OCI-LY3 (cell line): ENCODE measurements at regions not wholly inside any gene's neighbourhood (a gene's known extent, or its start where the extent isn't known, plus 50 kb on each side); places are given as distances from the start of the nearest gene placed in this dataset.

Source experiments
- CTCF ChIP-seq: fragments of 200-600, 300-600 bp; sonication (generic); IDR thresholded peaks from 2 replicates; pipeline ENCODE4 v1.5.1; 2014; ENCODE audit warnings: antibody characterized with exemption, low read length, low read depth
- EZH2phosphoT487 ChIP-seq: fragments of 200-600 bp; shearing (Covaris generic); IDR thresholded peaks from 2 replicates; pipeline ENCODE4 v1.6.1; 2018; ENCODE audit warnings: antibody characterized with exemption, mixed run types, low read depth

GRCh38 chr11:105357764-105358163 is 218.2 kb upstream of the CARD18 start:
- TF ChIP-seq CTCF = no peak
- no peak for TF ChIP-seq EZH2phosphoT487
